Brain microvascular endothelial cell (primary cell): ENCODE measurements at regions not wholly inside any gene's neighbourhood (a gene's known extent, or its start where the extent isn't known, plus 50 kb on each side); places are given as distances from the start of the nearest gene placed in this dataset.

Source experiments
- DNase-seq: peaks from one replicate; pipeline ENCODE4 v3.0.0-alpha.2; 2020
- H3K27ac ChIP-seq: fragments of 250-450 bp; sonication (Bioruptor Pico); 2 replicates; pipeline ENCODE4 v1.5.1; 2020; ENCODE audit warnings: mild to moderate bottlenecking, moderate library complexity
- H3K27me3 ChIP-seq: fragments of 250-450 bp; sonication (Bioruptor Pico); replicated peaks from 2 replicates; pipeline ENCODE4 v1.5.1; 2020; ENCODE audit warnings: mild to moderate bottlenecking
- H3K36me3 ChIP-seq: fragments of 250-450 bp; sonication (Bioruptor Pico); replicated peaks from 2 replicates; pipeline ENCODE4 v1.5.1; 2020; ENCODE audit warnings: mild to moderate bottlenecking
- H3K4me3 ChIP-seq: 2 replicates; pipeline ENCODE4 v1.5.1; 2011; ENCODE audit warnings: low read depth, mild to moderate bottlenecking, control low read depth, low read length, moderate library complexity
- CTCF ChIP-seq: IDR thresholded peaks from 2 replicates; pipeline ENCODE4 v1.5.1; 2011; ENCODE audit warnings: low read depth, mild to moderate bottlenecking, moderate library complexity, low read length, control low read depth, inconsistent platforms; ENCODE audit errors: missing control alignments
- in situ Hi-C: cut with HindIII; loops from 2 replicates; pipeline ENCODE4 v1.10.0; 2017; ENCODE audit warnings: low sequenced_read_pairs, low pct_ligation_motif_present

- Histone ChIP-seq H3K27ac (no peak overlapping the region), H3K36me3 (no peaks in the 10 kb centered on the region), H3K4me3 (no peak overlapping the region), H3K27me3 (no peaks in the 10 kb centered on the region)
- in situ Hi-C loops: no loop called here
- DNase-seq: no peak
- TF ChIP-seq CTCF: no peak
Observed at GRCh38 chr2:126413079-126413478, 242.9 kb upstream of the GYPC start.

- H3K36me3 ChIP-seq: no peaks in the 10 kb centered on the region
- in situ Hi-C loops: no loop called here
- DNase-seq: no peak
- no peaks in the 10 kb centered on the region for H3K27me3 ChIP-seq
- H3K4me3 ChIP-seq: no peak overlapping the region
- TF ChIP-seq CTCF: no peak
- H3K27ac ChIP-seq: no peak overlapping the region
Observed at GRCh38 chr2:126419403-126419802, 236.6 kb upstream of the GYPC start.

- no peak for TF ChIP-seq CTCF
- H3K36me3 ChIP-seq: no peaks in the 10 kb centered on the region
- in situ Hi-C loops: no loop called here
- no peak overlapping the region for H3K4me3 ChIP-seq
- no peaks in the 10 kb centered on the region for H3K27me3 ChIP-seq
- no peak for DNase-seq
- H3K27ac ChIP-seq: no peak overlapping the region
Observed at GRCh38 chr2:126425943-126426342, 230.0 kb upstream of the GYPC start.

- H3K36me3 ChIP-seq: no peaks in the 10 kb centered on the region
- no peak overlapping the region for H3K4me3 ChIP-seq
- in situ Hi-C loops: no loop called here
- no peaks in the 10 kb centered on the region for H3K27me3 ChIP-seq
- no peak for DNase-seq
- no peak overlapping the region for H3K27ac ChIP-seq
- no peak for TF ChIP-seq CTCF
Observed at GRCh38 chr2:126429103-126429502, 226.9 kb upstream of the GYPC start.

- TF ChIP-seq CTCF: no peak
- Histone ChIP-seq H3K27ac (no peak overlapping the region), H3K4me3 (no peak overlapping the region), H3K36me3 (no peaks in the 10 kb centered on the region), H3K27me3 (no peaks in the 10 kb centered on the region)
- in situ Hi-C loops: no loop called here
- no peak for DNase-seq
Observed at GRCh38 chr2:126431136-126431535, 224.8 kb upstream of the GYPC start.

- in situ Hi-C loops: no loop called here
- TF ChIP-seq CTCF: no peak
- Histone ChIP-seq H3K36me3 (no peaks in the 10 kb centered on the region), H3K27ac (no peak overlapping the region), H3K4me3 (no peak overlapping the region), H3K27me3 (no peaks in the 10 kb centered on the region)
- DNase-seq: no peak
Observed at GRCh38 chr2:126436411-126436810, 219.5 kb upstream of the GYPC start.
